Loucy (cell line): ENCODE measurements at regions not wholly inside any gene's neighbourhood (a gene's known extent, or its start where the extent isn't known, plus 50 kb on each side); places are given as distances from the start of the nearest gene placed in this dataset.
A peak's percentile ranks its signal among the peaks of the same experiment; 100 is the strongest.

Source experiments
- H2AFZ ChIP-seq: fragments of 200-600 bp; sonication (generic); 2 replicates; pipeline ENCODE4 v1.6.0; 2016; ENCODE audit warnings: antibody characterized with exemption, mild to moderate bottlenecking, low read length, moderate library complexity
- H3F3A ChIP-seq: fragments of 200-600 bp; 2 replicates; pipeline ENCODE4 v1.6.0; 2016; ENCODE audit warnings: antibody characterized with exemption, low read depth, mild to moderate bottlenecking
- H3K27me3 ChIP-seq: fragments of 200-600 bp; sonication (generic); 2 replicates; pipeline ENCODE4 v1.6.1; 2014; ENCODE audit warnings: low read length, mild to moderate bottlenecking; ENCODE audit not compliant: insufficient read depth, poor library complexity, severe bottlenecking
- H3K36me3 ChIP-seq: fragments of 200-600 bp; sonication (generic); 2 replicates; pipeline ENCODE4 v1.6.1; 2016; ENCODE audit warnings: low read length; ENCODE audit not compliant: insufficient read depth
- H3K4me1 ChIP-seq: fragments of 200-600 bp; sonication (generic); 2 replicates; pipeline ENCODE4 v1.5.1; 2014; ENCODE audit warnings: low read length, mild to moderate bottlenecking; ENCODE audit not compliant: insufficient read depth, poor library complexity, severe bottlenecking
- H3K4me2 ChIP-seq: fragments of 200-600 bp; sonication (generic); 2 replicates; pipeline ENCODE4 v1.6.0; 2014; ENCODE audit warnings: antibody characterized with exemption, low read length, low read depth, mild to moderate bottlenecking; ENCODE audit not compliant: poor library complexity, severe bottlenecking
- H3K4me3 ChIP-seq: fragments of 200-600 bp; sonication (generic); 2 replicates; pipeline ENCODE4 v1.5.1; 2014; ENCODE audit warnings: low read length, mild to moderate bottlenecking, mixed read lengths; ENCODE audit not compliant: poor library complexity, severe bottlenecking
- H3K79me2 ChIP-seq: fragments of 200-600 bp; sonication (generic); 2 replicates; pipeline ENCODE4 v1.6.1; 2014; ENCODE audit warnings: low read length; ENCODE audit not compliant: insufficient read depth
- H3K9ac ChIP-seq: fragments of 200-600 bp; sonication (generic); 2 replicates; pipeline ENCODE4 v1.6.0; 2014; ENCODE audit warnings: mild to moderate bottlenecking, low read depth, low read length, moderate library complexity; ENCODE audit not compliant: poor library complexity, severe bottlenecking
- H3K9me2 ChIP-seq: fragments of 200-600 bp; sonication (generic); replicated peaks from 2 replicates; pipeline ENCODE4 v1.6.1; 2016; ENCODE audit warnings: low read depth, low read length, mixed read lengths
- H3K9me3 ChIP-seq: fragments of 200-600 bp; sonication (generic); 2 replicates; pipeline ENCODE4 v1.6.1; 2014; ENCODE audit warnings: mild to moderate bottlenecking, antibody characterized with exemption, low read length, low read depth; ENCODE audit not compliant: insufficient read depth
- H4K20me1 ChIP-seq: fragments of 200-600 bp; sonication (generic); 2 replicates; pipeline ENCODE4 v1.6.0; 2014; ENCODE audit warnings: antibody characterized with exemption, low read length, mild to moderate bottlenecking; ENCODE audit not compliant: insufficient read depth, poor library complexity, severe bottlenecking
- CTCF ChIP-seq: fragments of 200-600 bp; sonication (generic); conservative IDR thresholded peaks from 2 replicates; pipeline ENCODE4 v1.5.1; 2014; ENCODE audit warnings: mild to moderate bottlenecking, antibody characterized with exemption, low read length
- EZH2phosphoT487 ChIP-seq: fragments of 200-600 bp; IDR thresholded peaks from 2 replicates; pipeline ENCODE4 v1.6.1; 2018; ENCODE audit warnings: antibody characterized with exemption, mild to moderate bottlenecking, moderate library complexity, borderline replicate concordance

- H3K9me3 ChIP-seq: no peaks in the 10 kb centered on the region
- no peaks in the 10 kb centered on the region for H3K9me2 ChIP-seq
- TF ChIP-seq CTCF (peak; percentile 88), EZH2phosphoT487 (no peak)
- no peaks in the 10 kb centered on the region for H4K20me1 ChIP-seq
- no peak overlapping the region for H3K9ac ChIP-seq
- no peaks in the 10 kb centered on the region for H3K27me3 ChIP-seq
- H3K4me1 ChIP-seq: peaks cover 15% of the 10 kb centered on the region
- H3K79me2 ChIP-seq: no peaks in the 10 kb centered on the region
- no peak overlapping the region for H3K4me3 ChIP-seq
- H3K4me2 ChIP-seq: no peak overlapping the region
- H3K36me3 ChIP-seq: no peaks in the 10 kb centered on the region
- no peak overlapping the region for H2AFZ ChIP-seq
- no peaks in the 10 kb centered on the region for H3F3A ChIP-seq
Observed at GRCh38 chr6:797479-798077, 104.6 kb upstream of the EXOC2 start.

- H3K27me3 ChIP-seq: no peaks in the 10 kb centered on the region
- no peak overlapping the region for H3K9ac ChIP-seq
- H3F3A ChIP-seq: no peaks in the 10 kb centered on the region
- no peaks in the 10 kb centered on the region for H4K20me1 ChIP-seq
- H3K9me2 ChIP-seq: no peaks in the 10 kb centered on the region
- no peak overlapping the region for H2AFZ ChIP-seq
- peaks cover 15% of the 10 kb centered on the region for H3K4me1 ChIP-seq
- TF ChIP-seq CTCF (no peak), EZH2phosphoT487 (no peak)
- H3K4me3 ChIP-seq: peak overlapping the region; percentile 24
- no peaks in the 10 kb centered on the region for H3K36me3 ChIP-seq
- no peaks in the 10 kb centered on the region for H3K9me3 ChIP-seq
- H3K4me2 ChIP-seq: peak overlapping the region; percentile 50
- no peaks in the 10 kb centered on the region for H3K79me2 ChIP-seq
Observed at GRCh38 chr6:795046-795685, 102.2 kb upstream of the EXOC2 start.

GRCh38 chr6:793261-793660 is 100.3 kb upstream of the EXOC2 start:
- 0 out of 2 replicates have a peak, but pooled peaks cover 3% of the 10 kb centered on the region for H3F3A ChIP-seq
- no peak overlapping the region for H3K4me3 ChIP-seq
- no peaks in the 10 kb centered on the region for H3K79me2 ChIP-seq
- H3K4me2 ChIP-seq: no peak overlapping the region
- no peaks in the 10 kb centered on the region for H3K9me3 ChIP-seq
- H2AFZ ChIP-seq: no peak overlapping the region
- H3K9me2 ChIP-seq: no peaks in the 10 kb centered on the region
- no peaks in the 10 kb centered on the region for H4K20me1 ChIP-seq
- no peak for TF ChIP-seq EZH2phosphoT487
- no peak for TF ChIP-seq CTCF
- no peaks in the 10 kb centered on the region for H3K27me3 ChIP-seq
- H3K4me1 ChIP-seq: peaks cover 15% of the 10 kb centered on the region
- H3K9ac ChIP-seq: no peak overlapping the region
- no peaks in the 10 kb centered on the region for H3K36me3 ChIP-seq
